ENCODE measurements at regions not wholly inside any gene's neighbourhood (a gene's known extent, or its start where the extent isn't known, plus 50 kb on each side); places are given as distances from the start of the nearest gene placed in this dataset.

GRCh38 chr11:24238771-24239645 is 257.8 kb upstream of the LUZP2 start:
- CTCF ChIA-PET = no interaction called here
- no peaks in the 10 kb centered on the region for H3K36me3 Mint-ChIP-seq (ENCODE audit: insufficient read depth, unreplicated experiment)
- TF ChIP-seq CTCF (IDR thresholded peaks at IDR 0.05; ENCODE audit: insufficient read depth in 1 of 2, low read depth in 1 of 2, low read length in 1 of 2, severe bottlenecking in 1 of 2, unreplicated experiment in 1 of 2) = no peak

GRCh38 chr11:24239930-24240329 is 256.9 kb upstream of the LUZP2 start:
- ChIA-PET POLR2A (no interaction called here), CTCF (no interaction called here)
- H3K4me1 ChIP-seq = no peaks in the 10 kb centered on the region
- H3K9me3 ChIP-seq = no peaks in the 10 kb centered on the region
- BruUV-seq (replicated peaks) = no TSS peak
- Mint-ChIP-seq H3K4me1 (ENCODE audit: low read depth, unreplicated experiment) (no peaks in the 10 kb centered on the region), H3K27me3 (ENCODE audit: insufficient read depth, unreplicated experiment) (no peaks in the 10 kb centered on the region), H3K4me3 (ENCODE audit: unreplicated experiment) (no peak overlapping the region), H3K9me3 (ENCODE audit: unreplicated experiment) (no peaks in the 10 kb centered on the region), H3K36me3 (ENCODE audit: insufficient read depth, unreplicated experiment) (no peaks in the 10 kb centered on the region), H3K27ac (ENCODE audit: unreplicated experiment) (no peak overlapping the region)
- intact Hi-C loops (cut with micrococcal nuclease; ENCODE audit: unreplicated experiment) = no loop called here
- TF ChIP-seq CTCF (IDR thresholded peaks at IDR 0.05; ENCODE audit: insufficient read depth in 1 of 2, low read depth in 1 of 2, low read length in 1 of 2, severe bottlenecking in 1 of 2, unreplicated experiment in 1 of 2) = no peak
- no peaks in the 10 kb centered on the region for H3K27me3 ChIP-seq (replicated peaks; ENCODE audit: control insufficient read depth, insufficient read depth, low read length)
- DNase-seq = no peak
- no peak overlapping the region for H3K4me3 ChIP-seq (ENCODE audit: low read depth, low read length)
- no peaks in the 10 kb centered on the region for H3K36me3 ChIP-seq (ENCODE audit: control insufficient read depth, insufficient read depth, low read length)

More at GRCh38 chr11:24238771-24239645, 257.8 kb upstream of the LUZP2 start:
- Histone ChIP-seq H3K27me3 (replicated peaks; ENCODE audit: control insufficient read depth, insufficient read depth, low read length) (no peaks in the 10 kb centered on the region), H3K4me3 (ENCODE audit: low read depth, low read length) (no peak overlapping the region), H3K4me1 (no peaks in the 10 kb centered on the region), H3K36me3 (ENCODE audit: control insufficient read depth, insufficient read depth, low read length) (no peaks in the 10 kb centered on the region), H3K9me3 (no peaks in the 10 kb centered on the region)
- no peaks in the 10 kb centered on the region for H3K9me3 Mint-ChIP-seq (ENCODE audit: unreplicated experiment)
- H3K4me1 Mint-ChIP-seq (ENCODE audit: low read depth, unreplicated experiment) = no peaks in the 10 kb centered on the region
- no peak for DNase-seq
- POLR2A ChIA-PET = no interaction called here
- intact Hi-C loops (cut with micrococcal nuclease; ENCODE audit: unreplicated experiment) = no loop called here
- H3K27ac Mint-ChIP-seq (ENCODE audit: unreplicated experiment) = no peak overlapping the region
- no peaks in the 10 kb centered on the region for H3K27me3 Mint-ChIP-seq (ENCODE audit: insufficient read depth, unreplicated experiment)
- H3K4me3 Mint-ChIP-seq (ENCODE audit: unreplicated experiment) = no peak overlapping the region
- BruUV-seq (replicated peaks) = no TSS peak

- CTCF ChIA-PET = no interaction called here
- H3K27me3 Mint-ChIP-seq (ENCODE audit: insufficient read depth, unreplicated experiment) = no peaks in the 10 kb centered on the region
- H3K9me3 Mint-ChIP-seq (ENCODE audit: unreplicated experiment) = no peaks in the 10 kb centered on the region
- H3K4me1 ChIP-seq = no peaks in the 10 kb centered on the region
- no peak overlapping the region for H3K4me3 Mint-ChIP-seq (ENCODE audit: unreplicated experiment)
- H3K27me3 ChIP-seq (replicated peaks; ENCODE audit: control insufficient read depth, insufficient read depth, low read length) = no peaks in the 10 kb centered on the region
- H3K4me1 Mint-ChIP-seq (ENCODE audit: low read depth, unreplicated experiment) = no peaks in the 10 kb centered on the region
- H3K4me3 ChIP-seq (ENCODE audit: low read depth, low read length) = no peak overlapping the region
- POLR2A ChIA-PET = no interaction called here
- no TSS peak for BruUV-seq (replicated peaks)
- H3K9me3 ChIP-seq = no peaks in the 10 kb centered on the region
- H3K36me3 Mint-ChIP-seq (ENCODE audit: insufficient read depth, unreplicated experiment) = no peaks in the 10 kb centered on the region
- no peak overlapping the region for H3K27ac Mint-ChIP-seq (ENCODE audit: unreplicated experiment)
- DNase-seq = no peak
- intact Hi-C loops (cut with micrococcal nuclease; ENCODE audit: unreplicated experiment) = no loop called here
- H3K36me3 ChIP-seq (ENCODE audit: control insufficient read depth, insufficient read depth, low read length) = no peaks in the 10 kb centered on the region
- TF ChIP-seq CTCF (IDR thresholded peaks at IDR 0.05; ENCODE audit: insufficient read depth in 1 of 2, low read depth in 1 of 2, low read length in 1 of 2, severe bottlenecking in 1 of 2, unreplicated experiment in 1 of 2) = no peak
Measured at GRCh38 chr11:24240496-24241175, 256.2 kb upstream of the LUZP2 start.
